ENCODE measurements at regions not wholly inside any gene's neighbourhood (a gene's known extent, or its start where the extent isn't known, plus 50 kb on each side); places are given as distances from the start of the nearest gene placed in this dataset.

GRCh38 chr18:42447688-42448087, 492.7 kb downstream of the PIK3C3 start:
- 100% methylated on average over 1 of the region's 1 CpG for WGBS, 2 donors
- intact Hi-C loops (cut with DNase I; ENCODE audit: low total_unique reads) = no loop called here
- no peak for DNase-seq (ENCODE audit: low spot score in 2 of 2)
- TF ChIP-seq POLR2A (IDR thresholded peaks at IDR 0.05) (no peak), CTCF (IDR thresholded peaks at IDR 0.05) (no peak)
- H3K4me3 ChIP-seq (ENCODE audit: low read depth, poor library complexity, severe bottlenecking) = no peak overlapping the region

- no peak for DNase-seq (ENCODE audit: low spot score in 2 of 2)
- no peak overlapping the region for H3K4me3 ChIP-seq (ENCODE audit: low read depth, poor library complexity, severe bottlenecking)
- TF ChIP-seq CTCF (IDR thresholded peaks at IDR 0.05) (no peak), POLR2A (IDR thresholded peaks at IDR 0.05) (no peak)
- 45 to 49% methylated on average over 2 of the region's 2 CpGs for WGBS, 2 donors
- intact Hi-C loops (cut with DNase I; ENCODE audit: low total_unique reads) = no loop called here
Observed at GRCh38 chr18:42458226-42458625, 503.2 kb downstream of the PIK3C3 start.

GRCh38 chr18:42459873-42460272, 504.8 kb downstream of the PIK3C3 start:
- TF ChIP-seq CTCF (IDR thresholded peaks at IDR 0.05) (no peak), POLR2A (IDR thresholded peaks at IDR 0.05) (no peak)
- WGBS, 2 donors = 49 to 56% methylated on average over 2 of the region's 2 CpGs
- intact Hi-C loops (cut with DNase I; ENCODE audit: low total_unique reads) = no loop called here
- no peak for DNase-seq (ENCODE audit: low spot score in 2 of 2)
- H3K4me3 ChIP-seq (ENCODE audit: low read depth, poor library complexity, severe bottlenecking) = no peak overlapping the region

GRCh38 chr18:42471885-42472284, 516.9 kb downstream of the PIK3C3 start:
- intact Hi-C loops (cut with DNase I; ENCODE audit: low total_unique reads) = no loop called here
- TF ChIP-seq POLR2A (IDR thresholded peaks at IDR 0.05) = no peak
- TF ChIP-seq CTCF (IDR thresholded peaks at IDR 0.05) = no peak
- no peak for DNase-seq (ENCODE audit: low spot score in 2 of 2)
- H3K4me3 ChIP-seq (ENCODE audit: low read depth, poor library complexity, severe bottlenecking) = no peak overlapping the region
- 59 to 69% methylated on average over 1 of the region's 1 CpG for WGBS, 2 donors

GRCh38 chr18:42473611-42474010, 518.6 kb downstream of the PIK3C3 start:
- intact Hi-C loops (cut with DNase I; ENCODE audit: low total_unique reads) = no loop called here
- 69 to 71% methylated on average over 6 of the region's 6 CpGs for WGBS, 2 donors
- no peak for DNase-seq (ENCODE audit: low spot score in 2 of 2)
- H3K4me3 ChIP-seq (ENCODE audit: low read depth, poor library complexity, severe bottlenecking) = no peak overlapping the region
- TF ChIP-seq POLR2A (IDR thresholded peaks at IDR 0.05) = no peak
- TF ChIP-seq CTCF (IDR thresholded peaks at IDR 0.05) = no peak

GRCh38 chr18:42474577-42474976, 519.5 kb downstream of the PIK3C3 start:
- no peak for TF ChIP-seq CTCF (IDR thresholded peaks at IDR 0.05)
- TF ChIP-seq POLR2A (IDR thresholded peaks at IDR 0.05) = no peak
- H3K4me3 ChIP-seq (ENCODE audit: low read depth, poor library complexity, severe bottlenecking) = no peak overlapping the region
- intact Hi-C loops (cut with DNase I; ENCODE audit: low total_unique reads) = no loop called here
- no peak for DNase-seq (ENCODE audit: low spot score in 2 of 2)
